Esophagus muscularis mucosa (tissue), 3 donors: ENCODE measurements at regions not wholly inside any gene's neighbourhood (a gene's known extent, or its start where the extent isn't known, plus 50 kb on each side); places are given as distances from the start of the nearest gene placed in this dataset.

Experiments used
- CTCF ChIP-seq, 3 experiments: fragments of 200-600 bp in 2 of 3; fragments of 450-650 bp in 1 of 3; sonication (generic) in 2 of 3; IDR thresholded peaks; one replicate each; pipeline ENCODE4 v1.5.1; 2017 to 2019; ENCODE audit warnings: antibody characterized with exemption in 3 of 3, mild to moderate bottlenecking in 2 of 3, moderate library complexity in 1 of 3
- POLR2A ChIP-seq: fragments of 450-650 bp; IDR thresholded peaks from one replicate; pipeline ENCODE4 v1.6.1; 2017; ENCODE audit warnings: antibody characterized with exemption, moderate library complexity, mild to moderate bottlenecking, low read depth

DNA sequence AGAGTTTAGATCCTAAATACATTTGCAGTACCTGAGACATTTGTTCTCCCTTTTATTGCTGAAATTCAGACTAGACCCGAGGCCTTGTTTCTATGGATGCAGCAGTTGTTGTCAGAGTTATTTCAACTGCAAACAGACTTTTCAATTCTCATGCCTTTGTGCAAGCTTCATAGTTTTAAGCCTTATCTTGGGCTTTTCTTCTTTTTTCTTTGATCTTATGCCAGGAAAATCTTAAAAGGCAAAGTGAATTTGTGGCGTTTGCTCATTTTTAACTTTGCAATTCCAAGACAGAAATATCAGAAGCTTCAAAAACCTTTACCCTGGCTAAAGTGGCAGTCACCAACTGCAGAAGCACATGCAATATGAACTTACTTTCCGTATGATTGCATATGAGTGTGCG is 576.7 kb downstream of the DIPK2A start:
- TF ChIP-seq CTCF (IDR thresholded peaks at IDR 0.05): no peak
- TF ChIP-seq POLR2A: no peak
